Activated CD4-positive, alpha-beta T cell treated with anti-CD3 and anti-CD28 coated beads, Interleukin-2, amount 10 ng/mL, durations not matched to agents 24 days and 14 days (primary cell): ENCODE measurements at regions not wholly inside any gene's neighbourhood (a gene's known extent, or its start where the extent isn't known, plus 50 kb on each side); places are given as distances from the start of the nearest gene placed in this dataset.
"Not testable (repeated sequence)": the region's sequence is repeated elsewhere in the genome, so short reads cannot be mapped to it uniquely, and the experiment has no call there.

Experiments used
- DNase-seq: peaks from one replicate; pipeline ENCODE4 v3.0.0; 2022
- H3K27ac Mint-ChIP-seq: one replicate; pipeline ENCODE4 v1.8.0; 2022; ENCODE audit warnings: mild to moderate bottlenecking, mixed read lengths
- H3K27me3 Mint-ChIP-seq: one replicate; pipeline ENCODE4 v1.8.0; 2022; ENCODE audit warnings: mixed read lengths
- H3K36me3 Mint-ChIP-seq: one replicate; pipeline ENCODE4 v1.8.0; 2022; ENCODE audit warnings: low read depth, mild to moderate bottlenecking, mixed read lengths
- H3K4me1 Mint-ChIP-seq: one replicate; pipeline ENCODE4 v1.8.0; 2021; ENCODE audit warnings: mixed read lengths
- H3K4me3 Mint-ChIP-seq: one replicate; pipeline ENCODE4 v1.8.0; 2022; ENCODE audit warnings: mild to moderate bottlenecking, moderate library complexity, mixed read lengths
- H3K9me3 Mint-ChIP-seq: one replicate; pipeline ENCODE4 v1.8.0; 2021; ENCODE audit warnings: mixed read lengths
- intact Hi-C: fragments of 100-400 bp; cut with micrococcal nuclease; formaldehyde crosslinking; loops from one replicate; pipeline ENCODE4 v1.15.1; 2023

- H3K27ac Mint-ChIP-seq, H3K27me3 Mint-ChIP-seq, H3K4me1 Mint-ChIP-seq, H3K36me3 Mint-ChIP-seq, H3K9me3 Mint-ChIP-seq, DNase-seq, intact Hi-C loops, H3K4me3 Mint-ChIP-seq: not testable (repeated sequence)
These were observed 398.3 kb downstream of the OR4F29 start for GRCh38 chr1:53182-53581.

DNA sequence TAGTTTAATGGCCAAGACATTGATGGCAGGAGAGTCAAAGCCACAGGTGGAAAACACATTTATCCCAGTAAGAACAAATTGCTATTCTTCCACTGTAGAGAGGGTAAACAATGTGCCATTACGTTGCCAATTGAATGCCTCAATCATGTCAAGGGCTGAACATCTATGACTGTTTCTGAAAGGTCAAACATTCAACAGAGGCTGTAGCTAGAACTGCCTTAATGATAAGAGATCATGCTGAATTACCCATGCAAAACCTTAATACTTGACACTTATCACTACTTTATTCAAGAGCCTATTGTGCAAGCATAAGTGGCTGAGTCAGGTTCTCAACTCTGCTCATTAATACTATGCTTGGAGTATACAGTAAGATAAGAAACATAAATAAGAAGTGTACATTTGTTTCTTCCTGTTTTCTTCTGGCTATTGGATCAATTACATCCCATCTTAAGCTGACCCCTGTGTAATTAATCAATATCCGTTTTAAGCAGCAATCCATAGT is 409.5 kb downstream of the OR4F29 start:
- H3K4me1 Mint-ChIP-seq, H3K4me3 Mint-ChIP-seq, H3K27me3 Mint-ChIP-seq, intact Hi-C loops, H3K36me3 Mint-ChIP-seq, H3K9me3 Mint-ChIP-seq, H3K27ac Mint-ChIP-seq, DNase-seq: not testable (repeated sequence)

GRCh38 chr1:41197-41596 is 410.3 kb downstream of the OR4F29 start:
- H3K27ac Mint-ChIP-seq, H3K27me3 Mint-ChIP-seq, H3K4me3 Mint-ChIP-seq, H3K4me1 Mint-ChIP-seq, DNase-seq, intact Hi-C loops, H3K9me3 Mint-ChIP-seq, H3K36me3 Mint-ChIP-seq: not testable (repeated sequence)

DNA sequence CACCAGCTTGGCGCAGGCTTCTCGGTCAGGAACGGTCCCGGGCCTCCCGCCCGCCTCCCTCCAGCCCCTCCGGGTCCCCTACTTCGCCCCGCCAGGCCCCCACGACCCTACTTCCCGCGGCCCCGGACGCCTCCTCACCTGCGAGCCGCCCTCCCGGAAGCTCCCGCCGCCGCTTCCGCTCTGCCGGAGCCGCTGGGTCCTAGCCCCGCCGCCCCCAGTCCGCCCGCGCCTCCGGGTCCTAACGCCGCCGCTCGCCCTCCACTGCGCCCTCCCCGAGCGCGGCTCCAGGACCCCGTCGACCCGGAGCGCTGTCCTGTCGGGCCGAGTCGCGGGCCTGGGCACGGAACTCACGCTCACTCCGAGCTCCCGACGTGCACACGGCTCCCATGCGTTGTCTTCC is 422.3 kb downstream of the OR4F29 start:
- H3K4me3 Mint-ChIP-seq, H3K36me3 Mint-ChIP-seq, H3K4me1 Mint-ChIP-seq, H3K27me3 Mint-ChIP-seq, H3K9me3 Mint-ChIP-seq, H3K27ac Mint-ChIP-seq, intact Hi-C loops: not testable (repeated sequence)
- peak; percentile 85 for DNase-seq

GRCh38 chr1:17298-17697 is 434.2 kb downstream of the OR4F29 start:
- peak; percentile 54 for DNase-seq
- H3K9me3 Mint-ChIP-seq, H3K36me3 Mint-ChIP-seq, H3K4me3 Mint-ChIP-seq, H3K4me1 Mint-ChIP-seq, H3K27ac Mint-ChIP-seq, intact Hi-C loops, H3K27me3 Mint-ChIP-seq: not testable (repeated sequence)

GRCh38 chr1:16025-16424 is 435.5 kb downstream of the OR4F29 start:
- H3K4me3 Mint-ChIP-seq, H3K36me3 Mint-ChIP-seq, H3K9me3 Mint-ChIP-seq, H3K27me3 Mint-ChIP-seq, intact Hi-C loops, H3K27ac Mint-ChIP-seq, H3K4me1 Mint-ChIP-seq: not testable (repeated sequence)
- peak; percentile 69 for DNase-seq

- intact Hi-C loops, H3K4me3 Mint-ChIP-seq, H3K27ac Mint-ChIP-seq, H3K36me3 Mint-ChIP-seq, H3K9me3 Mint-ChIP-seq, H3K27me3 Mint-ChIP-seq, H3K4me1 Mint-ChIP-seq: not testable (repeated sequence)
- peak; percentile 85 for DNase-seq
These were observed 441.3 kb downstream of the OR4F29 start for GRCh38 chr1:9941-10717.
